ENCODE measurements at regions not wholly inside any gene's neighbourhood (a gene's known extent, or its start where the extent isn't known, plus 50 kb on each side); places are given as distances from the start of the nearest gene placed in this dataset.

DNA sequence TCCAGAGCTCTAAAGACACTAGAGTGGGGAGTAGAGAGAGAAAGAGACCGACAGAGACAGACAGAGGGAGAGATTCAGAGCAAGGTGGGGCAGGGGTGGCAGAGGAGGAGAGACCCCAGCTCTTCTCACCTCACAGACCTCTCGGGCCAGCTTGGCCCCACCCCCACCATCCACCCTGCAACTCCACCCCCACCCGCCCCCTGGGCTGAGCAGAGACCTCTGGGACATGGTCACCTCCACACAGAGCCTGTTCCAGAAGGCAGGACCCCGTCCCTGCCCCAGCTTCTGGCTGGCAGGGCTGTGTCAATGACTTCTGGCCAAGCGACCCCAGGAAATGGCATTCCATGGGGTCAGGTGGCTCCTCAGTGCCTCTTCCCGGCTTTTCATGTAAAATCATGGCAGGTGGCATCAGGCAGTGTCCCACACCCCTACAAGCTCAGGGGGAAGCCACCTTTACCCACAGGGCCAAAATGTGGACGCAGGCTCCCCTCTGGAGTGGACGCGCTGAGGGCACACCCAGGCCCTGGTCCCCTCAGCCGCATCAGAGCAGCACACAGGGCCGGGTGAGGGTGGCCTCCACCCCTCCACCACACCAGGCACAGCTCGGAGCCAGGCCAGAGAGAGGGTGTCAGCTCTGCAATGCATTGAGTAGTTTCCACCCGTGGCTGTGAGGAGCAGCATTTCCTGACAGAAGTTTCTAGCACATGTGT is 131.2 kb upstream of the LPCAT1 start:
- no peak for DNase-seq

- DNase-seq, result peak in 4 of 56 donors; percentile 15 to 32 (median 22)
These were observed 130.2 kb upstream of the LPCAT1 start for GRCh38 chr5:1653698-1654651.

DNA sequence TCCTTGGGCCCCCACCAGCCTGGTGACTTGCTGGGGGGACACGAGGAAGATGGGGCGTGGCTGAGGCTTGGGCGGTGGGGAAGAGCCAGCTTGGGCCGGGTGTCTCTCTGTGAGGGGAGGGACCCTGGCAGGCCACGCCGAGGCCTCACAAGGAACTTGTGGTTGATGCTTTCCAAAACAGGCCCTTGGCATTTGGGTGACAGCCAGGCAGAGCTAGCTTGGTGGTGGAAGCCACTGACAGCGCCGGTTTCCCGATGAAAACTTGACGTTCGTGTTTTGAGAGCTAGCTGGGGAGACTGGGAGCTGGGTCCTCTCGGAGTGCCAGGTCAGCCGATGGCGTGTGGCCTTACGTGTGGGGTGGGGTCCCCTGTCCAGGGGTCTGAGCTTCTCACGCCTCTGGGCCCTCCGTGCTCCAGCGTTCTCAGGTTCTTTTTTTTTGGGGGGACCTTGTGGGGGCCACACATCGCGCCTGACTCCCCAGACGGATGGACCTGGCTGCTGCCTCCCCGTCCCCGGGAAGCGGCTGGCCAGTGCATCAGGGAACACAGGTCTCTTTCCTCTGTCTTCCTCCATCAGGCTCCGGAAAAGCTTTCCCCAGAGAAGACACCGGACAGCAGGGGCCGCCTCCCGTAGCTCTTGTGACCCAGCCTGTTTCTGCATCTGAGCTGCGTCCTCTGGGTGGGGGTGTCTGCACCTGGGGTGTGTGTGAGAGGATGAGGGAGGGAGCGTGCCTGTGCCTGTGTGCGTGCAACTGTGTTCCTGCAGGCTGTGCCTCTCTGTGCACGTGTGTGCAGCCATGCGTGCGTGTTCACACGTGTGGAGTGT is 129.3 kb upstream of the LPCAT1 start:
- peak in 4 of 56 donors; percentile 12 to 42 (median 12) for DNase-seq

GRCh38 chr5:1651971-1652872 is 128.5 kb upstream of the LPCAT1 start:
- DNase-seq, result no peak

- DNase-seq, result no peak
These were observed 127.5 kb upstream of the LPCAT1 start for GRCh38 chr5:1651250-1651649.

DNA sequence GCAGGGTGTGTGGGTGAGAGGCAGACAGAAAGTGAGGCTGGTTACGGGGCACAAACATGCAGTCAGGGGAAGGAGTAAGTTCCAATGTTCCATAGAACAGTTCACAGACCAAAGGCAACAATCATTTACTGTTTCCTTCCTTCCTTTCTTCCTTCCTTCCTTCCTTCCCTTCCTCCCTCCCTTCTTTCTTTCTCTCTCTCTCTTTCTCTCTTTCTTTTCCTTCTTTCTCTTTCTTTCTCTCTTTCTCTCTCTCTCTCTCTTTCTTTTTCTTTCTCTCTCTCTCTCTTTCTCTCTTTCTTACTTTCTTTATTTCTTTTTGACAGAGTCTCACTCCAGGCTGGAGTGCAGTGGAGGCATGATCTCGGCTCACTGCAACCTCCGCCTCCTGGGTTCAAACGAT is 125.8 kb upstream of the LPCAT1 start:
- no peak for DNase-seq

- no peak for DNase-seq
These were observed 125.0 kb upstream of the LPCAT1 start for GRCh38 chr5:1648806-1649205.

DNA sequence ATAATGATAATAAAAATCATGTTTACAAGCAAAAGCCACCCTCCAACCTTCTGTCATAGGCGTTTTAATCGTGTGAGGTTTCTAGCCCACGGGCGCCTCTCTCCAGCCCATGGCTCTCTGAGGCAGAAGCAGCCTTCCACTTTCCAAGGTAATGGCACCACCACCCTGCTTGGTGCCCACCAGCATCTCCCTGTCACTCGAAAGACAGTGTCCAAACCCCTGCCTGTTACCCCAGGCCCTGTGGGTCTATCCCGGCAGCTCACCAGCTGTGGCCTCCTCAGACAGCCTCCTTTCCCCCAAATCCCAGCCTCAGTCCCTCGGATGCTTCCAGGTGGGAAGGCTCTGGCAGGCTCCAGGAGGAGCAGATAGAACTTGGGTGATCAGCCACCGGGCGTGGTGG is 123.8 kb upstream of the LPCAT1 start:
- no peak for DNase-seq

DNA sequence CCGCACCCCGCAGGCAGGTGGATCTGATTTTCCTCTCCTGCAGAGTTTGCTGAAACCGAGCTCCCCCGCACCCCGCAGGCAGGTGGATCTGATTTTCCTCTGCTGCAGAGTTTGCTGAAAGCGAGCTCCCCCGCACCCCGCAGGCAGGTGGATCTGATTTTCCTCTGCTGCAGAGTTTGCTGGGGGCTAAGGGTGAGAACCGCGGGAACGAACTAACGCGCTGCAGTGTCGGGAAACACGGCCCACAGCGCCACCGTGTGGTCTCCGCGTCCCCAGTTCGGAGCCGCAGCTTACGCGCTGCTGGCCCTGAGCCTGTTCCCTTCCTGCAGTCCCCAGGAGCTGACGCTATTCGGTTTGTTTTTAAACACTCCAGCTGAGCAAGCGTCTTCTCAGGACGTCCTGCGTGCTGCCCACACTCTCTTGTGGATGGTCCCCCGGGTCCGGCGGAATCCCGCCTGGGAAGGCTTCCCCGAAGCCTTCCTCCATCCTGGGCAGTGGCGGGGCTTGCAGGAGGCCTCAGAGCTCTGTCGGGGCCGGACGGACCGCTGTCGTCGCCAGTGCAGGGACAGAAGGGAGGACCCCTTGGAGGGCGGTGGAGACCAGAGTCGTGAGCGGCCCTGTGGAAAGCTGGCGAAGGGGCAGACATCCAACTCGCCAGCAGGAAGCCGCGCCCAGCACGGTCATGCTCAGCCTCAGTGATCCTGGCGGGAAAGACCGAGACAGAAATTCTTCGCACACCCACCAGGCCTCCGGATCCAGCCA is 121.2 kb upstream of the LPCAT1 start:
- peak in 52 of 56 donors; percentile 11 to 84 (median 52) for DNase-seq

DNA sequence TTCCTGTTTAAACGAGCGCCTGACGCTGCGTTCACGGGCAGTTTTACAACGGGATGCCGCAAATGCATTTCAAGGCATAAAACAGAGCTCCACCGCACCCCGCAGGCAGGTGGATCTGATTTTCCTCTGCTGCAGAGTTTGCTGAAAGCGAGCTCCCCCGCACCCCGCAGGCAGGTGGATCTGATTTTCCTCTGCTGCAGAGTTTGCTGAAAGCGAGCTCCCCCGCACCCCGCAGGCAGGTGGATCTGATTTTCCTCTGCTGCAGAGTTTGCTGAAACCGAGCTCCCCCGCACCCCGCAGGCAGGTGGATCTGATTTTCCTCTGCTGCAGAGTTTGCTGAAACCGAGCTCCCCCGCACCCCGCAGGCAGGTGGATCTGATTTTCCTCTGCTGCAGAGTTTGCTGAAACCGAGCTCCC is 120.6 kb upstream of the LPCAT1 start:
- peak in 8 of 56 donors; percentile 9 to 56 (median 32) for DNase-seq

- no peak for DNase-seq
These were observed 120.1 kb upstream of the LPCAT1 start for GRCh38 chr5:1643651-1644392.

DNA sequence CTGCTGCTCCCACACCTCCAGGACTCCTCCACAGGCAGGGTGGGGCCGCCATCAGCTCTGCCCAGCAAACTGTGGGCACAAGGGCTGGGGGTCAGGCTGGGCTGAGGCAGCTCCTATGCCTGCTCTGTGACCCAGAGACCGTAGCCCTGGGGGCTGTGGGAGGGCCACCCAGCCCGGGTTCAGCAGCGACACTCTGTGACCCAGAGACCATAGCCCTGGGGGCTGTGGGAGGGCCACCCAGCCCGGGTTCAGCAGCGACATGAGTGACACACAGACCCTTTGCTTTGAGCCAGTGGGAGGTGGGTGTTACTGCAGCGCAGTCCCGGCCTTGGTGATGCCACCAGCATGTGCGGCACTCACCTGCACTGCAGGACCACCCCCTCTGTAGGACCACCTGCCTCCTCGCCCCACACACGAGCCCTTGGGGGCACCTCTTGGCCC is 118.9 kb upstream of the LPCAT1 start:
- no peak for DNase-seq

- no peak for DNase-seq
These were observed 118.5 kb upstream of the LPCAT1 start for GRCh38 chr5:1642221-1642620.

- peak in 55 of 56 donors; percentile 13 to 94 (median 67) for DNase-seq
These were observed 117.9 kb upstream of the LPCAT1 start for GRCh38 chr5:1641560-1642166.

GRCh38 chr5:1641041-1641440 is 117.3 kb upstream of the LPCAT1 start:
- DNase-seq, result no peak

GRCh38 chr5:1640421-1640881 is 116.7 kb upstream of the LPCAT1 start:
- no peak for DNase-seq

GRCh38 chr5:1639757-1640156 is 116.0 kb upstream of the LPCAT1 start:
- DNase-seq, result no peak
